GM19035 (cell line): ENCODE measurements at regions not wholly inside any gene's neighbourhood (a gene's known extent, or its start where the extent isn't known, plus 50 kb on each side); places are given as distances from the start of the nearest gene placed in this dataset.

ENCODE experiments used
- ATAC-seq: cut with Tn5 transposase; IDR thresholded peaks from one replicate; pipeline ENCODE4 v1.9.1; 2021; ENCODE audit not compliant: unreplicated experiment

DNA sequence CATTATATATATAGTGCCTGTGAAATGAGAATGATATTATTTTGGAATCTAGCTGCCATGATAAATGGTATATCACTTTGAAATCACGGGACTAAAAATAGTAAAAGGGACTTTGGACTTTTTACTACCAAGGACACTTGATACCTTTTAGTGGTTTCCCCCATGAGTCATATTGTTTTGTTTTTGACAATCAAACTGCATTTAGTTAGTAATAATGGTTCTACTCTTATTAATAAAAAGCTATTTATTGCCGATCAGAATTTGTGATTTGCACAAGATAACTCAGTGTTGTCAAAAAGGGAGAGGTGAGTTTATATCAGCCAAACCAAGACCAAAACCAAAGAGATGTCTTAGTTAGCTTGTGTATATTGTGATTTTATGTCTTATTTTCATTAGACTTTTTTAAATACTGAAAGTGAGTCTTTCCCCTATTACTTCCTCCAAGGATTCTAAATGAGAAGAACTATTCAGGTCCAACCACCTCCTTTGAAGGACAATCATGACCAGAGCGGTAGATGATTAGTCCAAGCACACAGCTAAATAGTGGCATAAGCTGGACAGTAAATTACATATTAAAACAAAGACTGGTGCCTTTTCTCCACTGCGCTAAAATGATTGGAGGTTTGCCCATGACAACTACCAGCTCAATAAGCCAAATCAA, 281.7 kb upstream of the ESRRG start:
- no peak for ATAC-seq

DNA sequence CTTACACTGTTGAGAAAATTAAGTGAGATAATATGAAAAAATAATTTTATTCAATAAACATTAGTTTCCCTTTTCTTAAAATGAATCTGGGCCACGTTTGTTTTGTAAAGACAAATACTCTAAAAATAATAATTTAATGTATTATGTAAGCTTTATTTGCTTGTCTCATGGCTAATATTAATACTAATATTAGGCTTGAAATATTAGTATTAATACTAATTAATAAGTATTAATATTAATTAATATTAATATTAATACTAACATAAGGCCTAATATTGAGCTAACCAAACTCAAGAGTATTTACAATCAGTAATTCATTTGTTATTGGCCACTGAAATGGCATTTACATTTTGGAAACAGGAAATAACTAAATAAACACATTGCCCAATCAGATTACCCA, 280.1 kb upstream of the ESRRG start:
- ATAC-seq: no peak

DNA sequence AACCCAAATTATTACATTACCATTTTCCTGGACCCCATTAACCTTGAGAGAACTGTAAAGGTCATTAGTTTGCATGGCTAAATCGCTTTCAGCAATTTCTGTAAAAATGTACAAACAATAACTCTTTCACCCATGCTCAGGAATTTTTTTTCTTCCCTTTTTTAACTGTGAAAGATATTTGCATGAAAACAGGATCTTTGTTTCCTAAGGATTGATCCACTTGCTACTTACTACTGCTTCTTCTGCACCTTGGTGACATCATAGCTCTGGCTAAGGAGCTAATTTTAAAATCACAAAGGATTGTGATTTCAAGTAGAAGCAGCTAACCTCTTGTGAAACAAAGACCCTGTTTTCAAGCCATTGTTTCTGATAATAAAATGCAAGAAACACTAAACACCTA, 274.6 kb upstream of the ESRRG start:
- no peak for ATAC-seq

DNA sequence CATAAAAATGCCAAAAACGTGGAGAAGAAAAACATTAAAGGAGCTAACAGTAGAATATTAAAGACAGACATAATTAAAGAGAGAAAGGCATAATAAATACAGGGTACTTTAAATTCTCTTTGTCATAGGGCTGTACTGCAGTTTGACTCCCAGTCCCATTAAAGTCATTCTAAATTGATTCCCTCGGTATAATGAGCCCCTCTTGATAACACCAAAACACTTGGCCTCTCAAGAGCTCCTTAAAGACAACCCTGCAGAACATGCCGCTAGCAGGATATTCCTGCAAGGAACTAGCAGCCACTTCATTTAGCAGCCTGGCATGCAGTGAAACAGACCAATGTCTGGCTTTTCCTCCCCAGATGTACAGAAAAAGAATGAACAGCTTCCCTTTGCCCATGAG, 273.8 kb upstream of the ESRRG start:
- no peak for ATAC-seq

DNA sequence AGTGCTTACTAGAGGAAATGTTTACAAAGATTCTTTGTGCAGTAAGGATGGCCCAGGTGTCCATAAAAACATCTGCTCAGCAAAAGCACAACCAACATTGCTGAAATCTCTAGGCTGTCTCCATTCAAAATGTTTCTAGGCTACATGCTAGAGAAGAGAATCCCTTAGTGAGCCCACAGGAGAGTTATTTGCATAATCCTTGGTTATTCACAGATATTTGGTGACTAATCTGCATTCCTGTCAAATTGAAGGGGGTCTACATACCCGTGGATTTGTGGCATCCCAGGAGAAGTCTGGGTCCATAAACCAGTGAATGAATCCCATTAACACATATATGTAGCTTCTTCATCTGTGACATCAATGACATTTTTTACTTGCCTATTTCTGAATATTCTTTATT, 261.3 kb upstream of the ESRRG start:
- no peak for ATAC-seq

- ATAC-seq: no peak
Measured at GRCh38 chr1:216983823-216984222, 260.6 kb upstream of the ESRRG start.

GRCh38 chr1:216961516-216961915, 238.3 kb upstream of the ESRRG start:
- no peak for ATAC-seq

DNA sequence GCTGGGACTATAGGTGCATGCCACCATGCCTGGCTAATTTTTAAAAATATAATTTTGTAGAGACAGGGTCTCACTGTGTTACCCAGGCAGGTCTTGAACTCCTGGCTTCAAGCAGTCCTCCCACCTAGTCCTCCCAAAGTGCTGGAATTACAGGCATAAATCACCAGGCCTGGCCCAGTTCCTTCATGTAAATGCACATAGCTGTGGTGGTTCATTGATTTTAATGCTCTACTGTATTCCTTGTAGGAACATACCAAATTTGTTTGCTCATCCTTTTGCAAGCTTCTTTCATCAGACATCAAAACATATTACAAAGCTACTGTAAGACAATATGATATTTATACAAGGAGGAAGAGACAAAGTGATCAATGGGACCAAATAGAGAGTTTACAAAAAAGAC, 237.5 kb upstream of the ESRRG start:
- no peak for ATAC-seq

DNA sequence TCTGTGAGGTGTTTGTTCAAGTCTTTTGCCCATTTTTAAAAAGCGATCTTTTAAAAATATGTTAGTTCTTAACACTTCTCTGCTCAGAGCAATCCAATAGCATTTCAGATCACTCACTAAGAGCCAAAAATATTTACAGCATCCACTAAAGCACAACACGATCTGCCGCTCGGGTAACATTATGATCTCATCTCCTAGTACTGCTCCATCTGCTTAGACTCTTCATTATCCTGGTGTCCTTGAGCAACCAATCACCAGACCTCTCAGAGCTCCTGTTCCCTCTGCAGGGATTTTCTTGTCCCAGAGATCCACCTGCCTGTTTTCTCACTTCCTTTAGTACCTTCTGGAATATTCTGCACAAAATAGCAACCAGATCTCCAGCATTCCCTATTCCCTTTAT, 235.3 kb upstream of the ESRRG start:
- no peak for ATAC-seq

DNA sequence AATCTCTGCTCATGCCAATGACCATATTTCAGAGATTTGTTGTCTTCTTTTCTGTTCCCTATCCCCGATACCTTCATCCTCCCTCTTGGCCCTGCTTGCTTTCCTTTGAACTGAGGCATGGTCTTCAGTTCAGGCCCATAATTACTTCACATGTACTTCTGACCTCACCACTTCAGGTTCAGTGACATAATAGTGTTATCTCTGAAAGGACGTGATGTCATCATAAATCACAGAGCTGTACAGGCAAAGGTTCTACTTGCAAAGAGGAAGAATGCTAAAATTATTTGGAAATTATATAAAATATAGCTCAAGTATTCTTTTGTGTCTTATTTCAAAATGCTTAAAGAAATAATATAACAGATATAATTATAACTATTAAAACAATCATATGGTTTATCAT, 230.3 kb upstream of the ESRRG start:
- ATAC-seq: no peak

- ATAC-seq: no peak
Measured at GRCh38 chr1:216952864-216953263, 229.6 kb upstream of the ESRRG start.

GRCh38 chr1:216945538-216946080, 222.4 kb upstream of the ESRRG start:
- no peak for ATAC-seq

GRCh38 chr1:216944864-216945510, 221.8 kb upstream of the ESRRG start:
- no peak for ATAC-seq

DNA sequence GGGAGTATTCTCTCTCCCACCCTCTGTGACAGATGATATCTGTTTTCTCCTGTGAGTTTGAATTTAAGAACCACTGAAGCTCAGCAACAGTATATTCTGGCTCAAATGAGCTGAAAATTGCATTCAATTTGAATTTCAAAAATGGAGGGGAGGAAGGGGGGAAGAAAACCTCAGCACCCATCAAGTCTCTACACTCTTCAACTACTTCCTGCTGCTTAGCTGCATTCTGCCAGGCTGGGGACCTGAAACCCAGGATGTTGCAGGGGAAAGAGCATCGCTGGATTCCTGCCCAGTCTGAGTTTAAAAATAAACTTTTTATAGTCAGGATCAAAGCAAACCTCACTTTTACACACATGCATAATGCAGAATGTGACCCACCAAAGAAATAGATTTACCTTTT, 214.3 kb upstream of the ESRRG start:
- no peak for ATAC-seq

DNA sequence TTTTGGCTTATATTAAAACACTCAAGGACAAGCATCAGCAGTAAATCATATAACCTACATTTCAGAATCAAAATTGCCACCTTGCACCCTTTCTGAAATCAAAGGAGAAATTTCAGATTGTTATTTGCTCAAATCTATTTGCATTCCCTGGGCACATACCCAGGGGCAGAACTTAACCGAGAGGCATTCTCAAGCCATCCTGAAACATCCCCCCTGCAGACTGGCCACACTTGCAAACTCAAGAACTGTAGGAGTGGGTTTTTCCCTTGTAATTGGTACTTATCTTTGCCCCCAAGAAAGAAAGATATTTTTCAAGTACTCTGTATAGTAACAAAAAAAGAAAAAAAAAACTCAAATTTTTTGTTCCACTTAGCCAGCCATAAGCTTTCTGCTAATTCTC, 213.6 kb upstream of the ESRRG start:
- no peak for ATAC-seq

- no peak for ATAC-seq
Measured at GRCh38 chr1:216935901-216936300, 212.7 kb upstream of the ESRRG start.

DNA sequence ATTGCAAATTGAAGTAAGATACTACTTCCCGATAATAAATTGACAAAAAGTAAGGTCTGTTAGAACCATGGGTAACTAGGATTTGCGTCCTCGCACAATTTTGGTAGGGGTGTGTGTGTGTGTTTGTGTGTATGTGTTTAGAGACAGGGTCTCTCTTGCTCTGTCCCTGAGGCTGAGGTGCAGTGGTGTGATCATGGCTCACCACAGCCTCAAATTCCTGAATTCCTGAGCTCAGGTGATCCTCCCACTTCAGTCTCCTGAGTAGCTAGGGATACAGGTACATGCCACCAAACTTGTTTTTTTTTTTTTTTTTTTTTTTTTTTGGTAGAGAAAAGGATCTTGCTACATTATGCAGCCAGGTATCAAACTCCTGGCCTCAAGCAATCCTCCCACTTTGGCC, 209.2 kb upstream of the ESRRG start:
- ATAC-seq: no peak

- ATAC-seq: no peak
Measured at GRCh38 chr1:216929870-216930582, 206.8 kb upstream of the ESRRG start.

GRCh38 chr1:216927633-216928032, 204.4 kb upstream of the ESRRG start:
- ATAC-seq: no peak

- no peak for ATAC-seq
Measured at GRCh38 chr1:216926720-216927510, 203.7 kb upstream of the ESRRG start.

- no peak for ATAC-seq
Measured at GRCh38 chr1:216925962-216926625, 202.9 kb upstream of the ESRRG start.
